ENCODE measurements at regions not wholly inside any gene's neighbourhood (a gene's known extent, or its start where the extent isn't known, plus 50 kb on each side); places are given as distances from the start of the nearest gene placed in this dataset.
"Not testable (repeated sequence)": the region's sequence is repeated elsewhere in the genome, so short reads cannot be mapped to it uniquely, and the experiment has no call there.

GRCh38 chr17:71580220-71580619 lies 540.6 kb upstream of the SOX9 start:
- no peak for TF ChIP-seq CTCF (IDR thresholded peaks at IDR 0.05; ENCODE audit: control insufficient read depth, extremely low read depth, insufficient read depth)
- H3K4me3 ChIP-seq (ENCODE audit: low read depth, low read length) = no peak overlapping the region
- DNase-seq (ENCODE audit: low read depth) = no peak

- DNase-seq (ENCODE audit: low read depth) = no peak
- H3K4me3 ChIP-seq (ENCODE audit: low read depth, low read length) = no peak overlapping the region
- TF ChIP-seq CTCF (IDR thresholded peaks at IDR 0.05; ENCODE audit: control insufficient read depth, extremely low read depth, insufficient read depth) = no peak
These were observed 535.3 kb upstream of the SOX9 start for GRCh38 chr17:71585540-71585939.

- no peak for DNase-seq (ENCODE audit: low read depth)
- no peak overlapping the region for H3K4me3 ChIP-seq (ENCODE audit: low read depth, low read length)
- TF ChIP-seq CTCF (IDR thresholded peaks at IDR 0.05; ENCODE audit: control insufficient read depth, extremely low read depth, insufficient read depth) = no peak
These were observed 528.4 kb upstream of the SOX9 start for GRCh38 chr17:71592431-71592830.

DNA sequence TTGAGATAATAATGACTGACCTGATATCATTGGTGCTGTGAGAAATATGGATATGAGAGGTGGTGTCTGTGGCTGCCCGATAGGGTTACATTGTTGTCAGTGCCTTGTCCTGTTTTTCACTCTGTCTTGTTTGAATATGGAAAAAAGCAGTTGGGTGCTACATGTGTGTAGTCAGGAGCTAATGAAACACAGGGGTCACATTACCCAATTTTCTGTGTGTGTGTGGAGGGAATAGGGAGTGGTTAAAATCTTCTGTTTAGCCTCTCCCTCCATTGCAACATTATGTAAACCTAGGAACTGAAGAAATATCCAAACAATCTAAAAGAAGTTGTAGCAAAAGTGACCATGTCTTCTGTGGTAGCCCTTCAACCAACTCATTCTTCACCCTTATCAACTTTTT lies 527.7 kb upstream of the SOX9 start:
- no peak for TF ChIP-seq CTCF (IDR thresholded peaks at IDR 0.05; ENCODE audit: control insufficient read depth, extremely low read depth, insufficient read depth)
- H3K4me3 ChIP-seq (ENCODE audit: low read depth, low read length) = no peak overlapping the region
- DNase-seq (ENCODE audit: low read depth) = no peak

GRCh38 chr17:71599583-71599982 lies 521.2 kb upstream of the SOX9 start:
- DNase-seq (ENCODE audit: low read depth); H3K4me3 ChIP-seq (ENCODE audit: low read depth, low read length): not testable (repeated sequence)

DNA sequence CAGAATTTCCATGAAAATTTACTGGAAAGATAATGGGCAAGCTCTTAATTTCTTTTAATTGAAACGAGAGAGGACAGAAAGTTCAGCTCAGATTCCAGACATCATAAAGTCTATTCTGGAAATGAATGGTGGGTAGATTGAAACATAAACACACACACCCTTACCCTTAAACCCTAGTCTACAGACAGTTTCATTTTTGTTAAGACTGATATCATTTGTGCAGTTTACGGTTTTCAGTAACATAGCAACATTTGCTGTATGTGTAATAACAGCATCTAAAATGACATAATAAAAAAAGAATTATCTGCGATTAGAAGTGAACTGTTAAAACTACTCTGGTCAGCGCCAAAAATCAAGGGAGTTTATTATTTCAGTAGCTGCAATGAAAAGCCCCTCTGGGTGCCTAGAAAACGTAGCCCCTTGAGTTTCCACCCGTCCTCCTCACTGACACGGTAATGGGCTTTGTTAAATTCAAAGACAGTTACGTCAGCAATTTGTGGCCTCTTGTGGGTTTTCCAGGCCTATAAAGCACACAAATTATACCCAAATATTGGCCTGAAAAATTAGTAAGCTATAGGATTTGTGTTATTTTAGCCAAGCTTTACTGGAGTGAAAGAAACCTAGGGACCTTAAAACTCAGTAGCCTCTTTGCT lies 520.6 kb upstream of the SOX9 start:
- DNase-seq (ENCODE audit: low read depth) = no peak
- no peak overlapping the region for H3K4me3 ChIP-seq (ENCODE audit: low read depth, low read length)
- no peak for TF ChIP-seq CTCF (IDR thresholded peaks at IDR 0.05; ENCODE audit: control insufficient read depth, extremely low read depth, insufficient read depth)

- DNase-seq (ENCODE audit: low read depth) = no peak
- no peak for TF ChIP-seq CTCF (IDR thresholded peaks at IDR 0.05; ENCODE audit: control insufficient read depth, extremely low read depth, insufficient read depth)
- H3K4me3 ChIP-seq (ENCODE audit: low read depth, low read length) = no peak overlapping the region
These were observed 518.8 kb upstream of the SOX9 start for GRCh38 chr17:71601894-71602504.

Measured in LNCaP clone FGC (cell line).